Medulla oblongata (tissue), 1 donor: ENCODE measurements at regions not wholly inside any gene's neighbourhood (a gene's known extent, or its start where the extent isn't known, plus 50 kb on each side); places are given as distances from the start of the nearest gene placed in this dataset.

ENCODE experiments used
- DNase-seq: peaks from one replicate; pipeline ENCODE4 v3.0.0-alpha.2; 2015; ENCODE audit errors: extremely low spot score

- DNase-seq, result no peak
Observed at GRCh38 chrX:95585321-95585720, 1099.3 kb upstream of the DIAPH2 start.

- no peak for DNase-seq
Observed at GRCh38 chrX:95612350-95612749, 1072.3 kb upstream of the DIAPH2 start.

GRCh38 chrX:95622200-95622599, 1062.4 kb upstream of the DIAPH2 start:
- no peak for DNase-seq

GRCh38 chrX:95626748-95627147, 1057.9 kb upstream of the DIAPH2 start:
- no peak for DNase-seq

- DNase-seq, result no peak
Observed at GRCh38 chrX:95628796-95629195, 1055.8 kb upstream of the DIAPH2 start.

GRCh38 chrX:95629737-95630136, 1054.9 kb upstream of the DIAPH2 start:
- DNase-seq, result no peak

GRCh38 chrX:95640226-95640625, 1044.4 kb upstream of the DIAPH2 start:
- DNase-seq, result no peak

- no peak for DNase-seq
Observed at GRCh38 chrX:95645738-95646137, 1038.9 kb upstream of the DIAPH2 start.

- no peak for DNase-seq
Observed at GRCh38 chrX:95662200-95662599, 1022.4 kb upstream of the DIAPH2 start.

GRCh38 chrX:95666056-95666455, 1018.6 kb upstream of the DIAPH2 start:
- no peak for DNase-seq

- no peak for DNase-seq
Observed at GRCh38 chrX:95675011-95675410, 1009.6 kb upstream of the DIAPH2 start.

- DNase-seq, result no peak
Observed at GRCh38 chrX:95675794-95676193, 1008.8 kb upstream of the DIAPH2 start.

GRCh38 chrX:95678679-95679078, 1006.0 kb upstream of the DIAPH2 start:
- DNase-seq, result no peak

- no peak for DNase-seq
Observed at GRCh38 chrX:95693365-95693764, 991.3 kb upstream of the DIAPH2 start.

- DNase-seq, result no peak
Observed at GRCh38 chrX:95703696-95704095, 980.9 kb upstream of the DIAPH2 start.

GRCh38 chrX:95716841-95717240, 967.8 kb upstream of the DIAPH2 start:
- DNase-seq, result no peak

GRCh38 chrX:95718746-95719145, 965.9 kb upstream of the DIAPH2 start:
- DNase-seq, result no peak

- DNase-seq, result no peak
Observed at GRCh38 chrX:95721011-95721410, 963.6 kb upstream of the DIAPH2 start.

GRCh38 chrX:95728446-95728845, 956.2 kb upstream of the DIAPH2 start:
- DNase-seq, result no peak

- no peak for DNase-seq
Observed at GRCh38 chrX:95729401-95729800, 955.2 kb upstream of the DIAPH2 start.

GRCh38 chrX:95733426-95733825, 951.2 kb upstream of the DIAPH2 start:
- no peak for DNase-seq

GRCh38 chrX:95754411-95754810, 930.2 kb upstream of the DIAPH2 start:
- no peak for DNase-seq

- DNase-seq, result no peak
Observed at GRCh38 chrX:95760356-95760755, 924.3 kb upstream of the DIAPH2 start.

GRCh38 chrX:95762716-95763115, 921.9 kb upstream of the DIAPH2 start:
- DNase-seq, result no peak

GRCh38 chrX:95764972-95765451, 919.6 kb upstream of the DIAPH2 start:
- DNase-seq, result peak; percentile 46
